GM19023 (cell line): ENCODE measurements at regions not wholly inside any gene's neighbourhood (a gene's known extent, or its start where the extent isn't known, plus 50 kb on each side); places are given as distances from the start of the nearest gene placed in this dataset.

ENCODE experiments used
- ATAC-seq: cut with Tn5 transposase; IDR thresholded peaks from one replicate; pipeline ENCODE4 v1.9.1; 2021; ENCODE audit warnings: mild to moderate bottlenecking, moderate library complexity; ENCODE audit not compliant: unreplicated experiment

DNA sequence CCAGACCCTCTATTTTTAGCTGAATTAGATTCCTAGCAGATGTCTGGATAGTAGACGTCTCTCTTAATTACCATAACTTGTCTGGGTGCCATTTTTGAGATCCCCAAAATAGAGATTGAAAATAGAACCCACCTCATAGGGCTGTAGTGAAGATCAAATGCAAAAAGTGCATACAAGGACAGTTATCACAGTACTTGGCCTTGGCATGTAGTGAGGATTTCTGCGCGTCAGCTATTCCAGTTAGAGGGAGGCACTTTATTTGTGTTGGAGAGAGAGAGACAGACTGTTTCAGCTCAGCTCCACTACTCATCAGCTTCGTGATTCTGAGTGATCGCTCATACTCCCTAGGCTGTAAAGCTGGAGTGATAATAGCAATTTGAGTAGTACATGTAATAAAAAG is 59.6 kb upstream of the CDH13 start:
- ATAC-seq = no peak

DNA sequence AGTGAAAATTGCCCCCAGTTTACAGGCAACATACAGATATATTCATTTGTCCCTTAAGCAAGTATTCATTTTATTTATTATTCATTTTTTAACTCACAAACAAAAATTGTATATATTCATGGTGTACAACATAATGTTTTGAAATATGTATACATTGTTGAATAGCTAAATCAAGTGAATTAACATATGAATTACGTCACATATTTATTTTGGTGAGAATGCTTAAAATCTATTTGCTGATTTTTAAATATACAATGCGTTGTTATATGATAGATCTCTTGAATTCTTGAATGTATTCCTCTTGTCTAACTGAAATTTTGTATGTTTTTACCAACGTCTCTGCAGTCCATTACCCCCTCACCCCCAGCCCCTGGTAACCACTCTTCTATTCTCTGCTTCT is 63.4 kb upstream of the CDH13 start:
- ATAC-seq = no peak

GRCh38 chr16:82562183-82562683 is 64.5 kb upstream of the CDH13 start:
- no peak for ATAC-seq

- ATAC-seq = no peak
Measured at GRCh38 chr16:82560805-82561325, 65.9 kb upstream of the CDH13 start.

- ATAC-seq = no peak
Measured at GRCh38 chr16:82544378-82545160, 82.2 kb upstream of the CDH13 start.

GRCh38 chr16:82542714-82543113 is 84.1 kb upstream of the CDH13 start:
- ATAC-seq = no peak

DNA sequence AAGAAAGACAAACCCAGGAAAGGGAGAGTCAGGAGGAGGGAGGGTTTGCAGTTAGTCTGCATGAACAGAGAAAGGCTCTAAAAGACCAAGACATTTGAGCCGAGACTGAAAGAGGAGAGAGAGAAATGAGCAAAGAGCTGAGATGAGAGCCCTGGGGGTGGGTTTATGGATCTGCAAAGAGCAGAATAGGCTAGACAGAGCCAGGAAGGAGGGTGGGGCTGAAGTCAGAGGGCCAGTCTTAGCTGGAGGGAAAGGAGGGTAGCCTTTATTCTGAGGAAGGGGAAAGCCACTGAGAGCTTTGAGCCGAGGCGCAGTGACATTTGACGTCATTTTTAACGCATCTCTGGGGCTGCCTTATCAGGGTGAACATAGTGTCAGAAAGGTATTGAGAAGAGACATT is 85.7 kb upstream of the CDH13 start:
- ATAC-seq = no peak

- ATAC-seq = no peak
Measured at GRCh38 chr16:82535764-82536163, 91.0 kb upstream of the CDH13 start.

GRCh38 chr16:82535262-82535661 is 91.5 kb upstream of the CDH13 start:
- no peak for ATAC-seq

DNA sequence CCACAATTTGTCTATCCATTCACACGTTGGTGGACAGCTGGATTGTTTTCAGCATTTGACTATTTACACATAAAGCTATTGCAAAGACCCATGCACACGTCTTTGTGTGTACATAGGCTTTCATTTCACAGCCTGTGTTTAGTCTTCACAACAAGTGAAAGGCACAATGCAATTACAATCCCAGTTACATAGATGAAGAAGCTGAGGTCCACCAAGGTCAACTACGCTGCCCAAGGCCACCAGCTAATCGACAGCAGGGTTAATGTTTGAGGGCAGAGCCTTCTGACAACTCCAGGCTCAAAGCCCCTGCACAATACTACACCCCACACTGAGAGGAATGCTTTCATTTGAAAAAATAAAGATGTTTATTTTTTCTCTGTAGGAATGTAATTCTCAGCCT is 93.6 kb upstream of the CDH13 start:
- ATAC-seq = no peak

- ATAC-seq = no peak
Measured at GRCh38 chr16:82530883-82531282, 95.9 kb upstream of the CDH13 start.

GRCh38 chr16:82527101-82527500 is 99.7 kb upstream of the CDH13 start:
- ATAC-seq = no peak

GRCh38 chr16:82524976-82525375 is 101.8 kb upstream of the CDH13 start:
- ATAC-seq = no peak

DNA sequence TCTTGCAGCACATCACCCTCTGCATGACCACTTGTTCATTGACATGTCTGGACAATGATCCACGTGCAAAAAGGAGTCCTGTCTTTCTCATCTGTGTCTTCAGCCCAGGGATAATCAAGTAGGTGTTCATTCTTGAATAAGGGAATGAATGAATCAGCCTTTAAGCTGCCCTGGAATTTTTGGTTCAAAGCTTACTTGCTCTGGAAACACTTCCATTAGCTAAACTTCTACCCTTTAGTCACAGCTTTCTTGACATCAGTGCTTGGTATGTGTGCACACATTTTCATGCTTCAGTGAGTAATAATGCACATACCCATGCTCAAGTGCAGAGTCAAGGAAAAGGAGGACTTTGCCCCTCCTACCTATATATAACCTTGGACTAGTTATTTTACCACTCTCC is 103.0 kb upstream of the CDH13 start:
- ATAC-seq = no peak

DNA sequence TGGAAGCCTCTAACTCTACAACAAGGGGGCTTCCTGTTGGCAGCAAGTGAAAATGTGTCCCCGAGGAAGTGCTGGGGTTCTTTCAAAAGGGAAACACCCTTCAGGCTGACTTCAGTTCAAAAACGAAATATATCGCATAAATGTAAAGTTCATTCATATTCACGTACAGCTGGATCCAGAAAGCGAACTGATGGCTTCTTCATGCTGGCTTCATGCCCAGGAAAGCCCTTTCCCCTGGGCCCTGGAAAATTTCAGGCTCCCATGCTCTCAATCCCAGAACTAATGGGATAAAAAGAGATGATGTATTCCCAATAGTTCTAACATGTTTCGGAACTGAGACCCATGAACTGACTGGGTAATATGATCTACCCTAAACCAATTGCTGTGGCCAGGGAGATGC is 104.7 kb upstream of the CDH13 start:
- no peak for ATAC-seq

DNA sequence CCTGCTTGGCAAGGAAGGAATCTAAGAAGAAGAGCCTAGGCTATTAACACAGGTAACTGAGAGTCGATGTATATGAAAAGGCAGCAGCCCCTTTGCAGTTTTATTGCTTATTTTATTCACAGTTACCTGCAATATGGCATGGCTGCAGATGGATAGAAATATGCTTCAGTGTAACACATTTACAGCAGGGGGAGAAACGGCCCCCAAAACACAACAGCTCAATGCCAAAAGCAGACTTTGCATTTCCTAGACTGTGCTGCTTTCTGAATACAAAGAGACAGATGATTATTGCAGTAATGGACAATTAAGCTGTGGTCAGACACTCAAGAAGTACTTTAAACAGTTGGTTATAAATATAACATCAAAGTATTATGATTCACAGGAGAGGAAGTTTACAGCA is 108.0 kb upstream of the CDH13 start:
- no peak for ATAC-seq

GRCh38 chr16:82514262-82514661 is 112.5 kb upstream of the CDH13 start:
- no peak for ATAC-seq

DNA sequence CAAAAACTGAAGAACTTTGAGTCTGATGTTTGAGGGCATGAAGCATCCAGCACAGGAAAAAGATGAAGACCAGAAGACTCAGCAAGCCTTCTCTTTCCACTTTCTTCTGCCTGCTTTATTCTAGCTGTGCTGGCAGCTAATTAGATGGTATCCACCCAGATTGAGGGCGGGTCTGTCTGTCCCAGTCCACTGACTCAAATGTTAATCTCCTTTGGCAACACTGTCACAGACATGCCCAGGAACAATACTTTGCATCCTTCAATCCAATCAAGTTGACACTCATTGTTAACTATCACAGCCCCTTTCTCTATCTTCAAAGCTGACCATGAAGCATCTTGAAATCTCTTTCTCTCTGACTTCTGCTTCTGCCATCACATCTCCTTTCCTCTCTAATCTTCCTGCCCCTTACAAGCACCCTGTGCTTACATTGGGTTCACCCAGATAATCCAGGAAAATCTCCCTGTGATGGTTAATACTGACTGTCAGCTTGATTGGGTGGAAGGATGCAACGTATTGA is 115.9 kb upstream of the CDH13 start:
- ATAC-seq = no peak

DNA sequence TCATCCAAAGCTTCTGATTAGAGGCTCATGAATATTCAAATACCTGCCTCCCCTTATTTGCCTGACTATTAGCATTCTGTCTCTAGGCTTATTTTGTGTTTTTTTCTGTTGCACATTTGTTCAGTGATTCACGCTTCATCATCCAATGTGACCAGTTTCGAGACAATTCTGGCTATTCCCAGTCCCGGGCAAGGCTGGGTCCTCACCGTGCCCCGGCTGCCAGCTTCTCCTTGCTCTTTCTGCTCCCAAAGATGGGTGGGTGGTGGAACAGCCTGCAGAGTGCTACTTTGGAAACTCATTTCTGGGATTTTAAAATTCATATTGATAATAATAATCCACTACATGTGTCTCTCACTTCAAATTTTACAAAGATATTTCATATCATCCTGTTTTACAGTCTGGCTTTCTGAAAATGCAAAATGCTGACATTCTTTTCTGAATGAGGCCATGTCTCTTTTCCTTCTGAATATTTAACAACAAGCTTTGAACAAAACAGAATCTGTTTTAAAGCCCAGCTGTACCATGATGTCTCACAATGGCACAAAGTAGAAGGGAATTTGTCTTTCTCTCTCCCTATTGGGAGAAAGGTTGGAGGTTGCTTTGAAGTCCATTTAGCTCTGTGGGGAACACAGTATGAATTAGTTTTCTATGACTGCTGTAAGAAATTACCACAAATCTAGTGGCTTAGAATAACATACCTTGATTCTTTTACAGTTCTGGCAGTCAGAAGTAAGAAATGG is 116.9 kb upstream of the CDH13 start:
- ATAC-seq = no peak

DNA sequence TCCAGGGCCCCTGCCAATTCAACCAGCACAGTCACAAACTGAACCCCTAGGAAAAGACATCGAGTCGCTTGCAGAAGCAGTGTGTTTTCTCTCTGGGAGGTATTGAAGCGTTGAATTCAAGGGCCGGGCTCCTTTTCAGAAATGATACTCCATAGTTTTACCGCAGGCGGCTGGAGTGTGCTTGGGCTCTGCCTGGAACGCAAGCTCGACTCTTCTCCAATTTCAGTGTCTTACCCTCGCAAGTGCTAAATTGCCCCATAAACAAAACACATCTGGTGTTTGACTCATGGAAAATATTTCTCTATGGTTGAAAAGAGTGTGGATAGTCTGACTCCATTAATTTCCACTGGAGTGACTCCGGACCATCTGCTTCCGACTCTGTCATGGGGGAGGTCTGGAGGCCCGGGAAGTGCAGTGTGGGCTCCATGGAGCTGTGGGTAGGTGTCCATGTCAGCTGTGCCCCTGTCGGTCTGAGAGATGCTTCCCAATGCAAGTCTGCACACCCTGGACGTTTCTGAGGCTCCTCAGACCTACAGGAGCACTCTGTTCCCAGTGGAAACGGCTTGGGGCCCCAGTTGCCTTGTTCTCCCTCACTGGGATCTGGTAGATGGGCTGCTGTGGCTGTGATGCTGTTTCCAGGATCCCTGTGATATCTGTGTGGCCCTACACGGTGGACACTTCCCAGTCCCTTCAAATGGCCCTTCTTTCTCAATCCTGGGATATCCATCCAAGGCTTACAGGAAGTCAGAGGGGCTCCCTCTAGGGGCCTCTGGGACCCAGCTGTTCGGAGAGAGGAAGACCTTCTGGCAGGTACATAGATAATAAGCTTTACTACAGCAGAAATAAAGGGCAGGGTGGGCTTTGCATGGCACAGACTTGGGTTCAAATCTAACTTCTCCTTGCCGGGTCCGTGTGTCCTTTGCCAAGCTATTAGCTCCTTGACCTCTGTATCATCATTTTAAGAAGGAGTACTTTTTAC is 119.8 kb upstream of the CDH13 start:
- ATAC-seq = no peak

GRCh38 chr16:82504836-82505235 is 121.9 kb upstream of the CDH13 start:
- ATAC-seq = no peak
